Heart left ventricle (tissue), 16 donors: ENCODE measurements at regions not wholly inside any gene's neighbourhood (a gene's known extent, or its start where the extent isn't known, plus 50 kb on each side); places are given as distances from the start of the nearest gene placed in this dataset.

Source experiments
- ATAC-seq, 4 donors: fragments of 200-7000 bp; cut with Tn5 transposase; one replicate each; pipeline ENCODE4 v1.9.1; 2020 to 2022; ENCODE audit warnings: moderate library complexity in 4 of 4, mild to moderate bottlenecking in 3 of 4, moderate number of reproducible peaks in 1 of 4
- DNase-seq, 5 donors: peaks; one replicate each; pipeline ENCODE4 v3.0.0-alpha.2; 2020
- H3K27ac ChIP-seq, 12 donors: fragments of 200-600 bp; sonication (generic) in 4 of 12; one replicate each; pipeline versions ENCODE4 v1.5.0 to v1.8.0; 2016 to 2022; ENCODE audit warnings: mild to moderate bottlenecking in 2 of 12
- H3K27me3 ChIP-seq, 9 donors: fragments of 200-600 bp; sonication (generic) in 2 of 9; one replicate each; pipeline versions ENCODE4 v1.5.1 to v1.8.0; 2016 to 2022; ENCODE audit warnings: mild to moderate bottlenecking in 3 of 9
- H3K36me3 ChIP-seq, 9 donors: fragments of 200-600 bp; sonication (generic) in 2 of 9; one replicate each; pipeline versions ENCODE4 v1.5.0 to v1.8.0; 2018 to 2022; ENCODE audit warnings: mild to moderate bottlenecking in 2 of 9
- H3K4me1 ChIP-seq, 12 donors: fragments of 200-600 bp; sonication (generic) in 4 of 12; one replicate each; pipeline versions ENCODE4 v1.5.0 to v1.8.0; 2016 to 2022; ENCODE audit warnings: mild to moderate bottlenecking in 3 of 12
- H3K4me3 ChIP-seq, 12 donors: fragments of 200-600 bp; sonication (generic) in 4 of 12; one replicate each; pipeline versions ENCODE4 v1.5.0 to v1.8.0; 2017 to 2022; ENCODE audit warnings: mild to moderate bottlenecking in 9 of 12, moderate library complexity in 4 of 12
- H3K9me3 ChIP-seq, 12 donors: fragments of 200-600 bp; sonication (generic) in 4 of 12; one replicate each; pipeline versions ENCODE4 v1.5.0 to v1.8.0; 2016 to 2022; ENCODE audit warnings: mild to moderate bottlenecking in 1 of 12
- CTCF ChIP-seq, 12 donors: fragments of 200-600 bp; sonication (generic) in 4 of 12; IDR thresholded peaks; one replicate each; pipeline versions ENCODE4 v1.5.0 to v1.8.0; 2018 to 2022; ENCODE audit warnings: antibody characterized with exemption in 12 of 12, mild to moderate bottlenecking in 5 of 12
- POLR2A ChIP-seq, 2 donors: fragments of 450-650 bp; IDR thresholded peaks; one replicate each; pipeline ENCODE4 v1.6.1; 2017; ENCODE audit warnings: antibody characterized with exemption in 2 of 2, mild to moderate bottlenecking in 2 of 2, moderate library complexity in 2 of 2
- WGBS, 4 donors: extraction: QIAGEN DNeasy Blood & Tissue Kit in 2 of 4; methylation state at CpG; one replicate each; pipeline versions ENCODE4 v1.1.5 to v1.1.7; 2013 to 2018; 5-methylcytosine and 5-hydroxymethylcytosine counted together
- intact Hi-C, 10 donors: fragments of 100-400 bp; cut with DNase I; formaldehyde crosslinking; loops; one replicate each; pipeline versions ENCODE4 v1.11.1 to v1.14.2; 2022
- donor health status: ischemic (EF 13 %, LVEDD 7.1; RV severe dilation, severe dysfunction).
- donor health status: healthy with polysubstance abuse.
- donor health status: DM: no; HTN: yes; CAD: no.
- donor health status: DM: no; HTN: no; CAD: no.
- donor health status: ischemic (EF 25% LVEDD 6.9; RV normal size, moderate dysfunction).
- donor health status: ischemic (EF 25% LVEDD 5.7; RV mildly dilated, moderate dysfunction).
- donor health status: healthy.
- donor health status: DM: yes; HTN: yes; CAD: no.
- donor health status: ischemic (EF 35%, LVEDD 5.7; RV mildly dilated, moderate dysfunction).
- donor health status: nonischemic (EF 11% LVEDD 7.7; RV severe dilation, severe dysfunction).
- donor health status: DM: yes; HTN: yes; CAD: no.
- donor health status: PGD.
- donor health status: ischemic (EF 29% LVEDD 5.4; RV normal size, mild dysfunction).
- donor health status: nonischemic (EF 23%, LVEDD 6.1; RV moderate dilation, normal function).

GRCh38 chr21:39109163-39109530 lies 74.1 kb downstream of the PSMG1 start:
- 92 to 99% (median 96%) methylated on average over 6 of the region's 6 CpGs for WGBS, 4 donors
- intact Hi-C loops = no loop called here

GRCh38 chr21:39108291-39109162 lies 74.7 kb downstream of the PSMG1 start:
- ATAC-seq (no peak), DNase-seq (no peak)
- no peaks in the 10 kb centered on the region for H3K36me3 ChIP-seq
- no peak overlapping the region for H3K27ac ChIP-seq
- intact Hi-C loops = no loop called here
- H3K27me3 ChIP-seq = no peaks in the 10 kb centered on the region
- WGBS, 4 donors = 94 to 96% (median 96%) methylated on average over 20 to 23 of the region's 23 CpGs
- H3K9me3 ChIP-seq = no peaks in the 10 kb centered on the region
- H3K4me1 ChIP-seq = peaks cover 0 to 28% (median 14%) of the 10 kb centered on the region in 12 donors
- TF ChIP-seq POLR2A (IDR thresholded peaks at IDR 0.05) = no peak
- TF ChIP-seq CTCF (IDR thresholded peaks at IDR 0.05) = no peak
- H3K4me3 ChIP-seq = no peak overlapping the region

More at GRCh38 chr21:39109163-39109530, 74.1 kb downstream of the PSMG1 start:
- Histone ChIP-seq H3K4me1 (peaks cover 0 to 26% (median 14%) of the 10 kb centered on the region in 12 donors), H3K36me3 (no peaks in the 10 kb centered on the region), H3K4me3 (no peak overlapping the region), H3K27ac (no peak overlapping the region), H3K27me3 (no peaks in the 10 kb centered on the region), H3K9me3 (no peaks in the 10 kb centered on the region)
- no peak for TF ChIP-seq CTCF (IDR thresholded peaks at IDR 0.05)
- no peak for TF ChIP-seq POLR2A (IDR thresholded peaks at IDR 0.05)
- DNase-seq (no peak), ATAC-seq (no peak)

DNA sequence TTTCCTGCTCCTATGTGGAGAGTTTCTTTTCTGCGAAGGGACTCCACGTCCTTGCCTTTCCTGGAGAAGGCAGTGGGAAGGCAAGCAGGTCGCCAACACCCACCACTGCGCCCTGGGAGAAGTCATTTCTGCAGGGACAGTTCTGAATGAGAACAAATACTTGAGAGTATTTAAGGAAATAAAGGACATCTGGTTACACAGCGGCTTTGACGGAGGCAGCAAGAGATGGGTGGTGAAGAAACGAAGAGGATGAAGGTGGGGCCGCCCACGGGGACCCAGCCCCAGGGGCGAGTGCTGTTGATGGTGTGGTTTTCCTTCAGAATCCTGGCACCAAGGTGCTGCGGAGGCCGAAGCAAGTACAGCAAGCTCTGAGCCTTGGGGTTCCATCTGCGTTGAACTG lies 75.5 kb downstream of the PSMG1 start:
- no peak for TF ChIP-seq CTCF (IDR thresholded peaks at IDR 0.05)
- no peak for TF ChIP-seq POLR2A (IDR thresholded peaks at IDR 0.05)
- Histone ChIP-seq H3K36me3 (no peaks in the 10 kb centered on the region), H3K4me3 (no peak overlapping the region), H3K27ac (no peak overlapping the region), H3K4me1 (peaks cover 0 to 23% (median 14%) of the 10 kb centered on the region in 12 donors), H3K9me3 (no peaks in the 10 kb centered on the region), H3K27me3 (no peaks in the 10 kb centered on the region)
- 95 to 96% (median 96%) methylated on average over 13 of the region's 13 CpGs for WGBS, 4 donors
- intact Hi-C loops = no loop called here
- no peak for DNase-seq
- ATAC-seq = no peak

DNA sequence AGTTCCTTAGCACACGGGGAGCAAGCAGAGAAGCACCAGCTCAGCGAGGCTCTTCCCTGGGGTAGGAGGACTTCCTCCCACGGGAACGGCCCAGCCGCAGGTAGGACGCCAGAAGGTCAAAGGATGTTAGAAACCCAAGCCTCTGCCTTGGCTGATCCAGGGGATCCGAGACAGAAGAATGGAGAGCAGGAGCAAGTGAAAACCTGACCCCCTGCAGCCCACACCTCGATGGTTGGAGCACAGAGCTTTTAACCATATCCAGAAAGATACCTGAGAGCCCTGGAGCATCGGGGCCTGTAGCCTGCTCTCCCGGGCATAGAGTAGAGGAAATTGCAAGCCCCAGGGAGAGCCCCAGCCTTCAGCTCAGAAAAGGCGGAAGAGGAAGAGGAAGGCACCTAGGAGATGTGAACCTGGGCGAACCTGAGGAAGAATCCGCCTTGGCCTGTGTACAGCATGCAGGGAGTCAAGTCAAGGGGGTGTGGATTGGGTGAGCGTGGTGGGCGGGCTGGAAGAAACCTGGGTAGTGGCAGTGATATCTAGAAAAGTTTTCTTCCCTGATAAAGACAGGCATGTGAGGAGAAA lies 76.3 kb downstream of the PSMG1 start:
- TF ChIP-seq POLR2A (IDR thresholded peaks at IDR 0.05) = no peak
- TF ChIP-seq CTCF (IDR thresholded peaks at IDR 0.05) = no peak
- 85 to 91% (median 86%) methylated on average over 15 of the region's 15 CpGs for WGBS, 4 donors
- no peak overlapping the region for H3K27ac ChIP-seq
- H3K4me3 ChIP-seq = no peak overlapping the region
- no peaks in the 10 kb centered on the region for H3K9me3 ChIP-seq
- H3K4me1 ChIP-seq = peaks cover 0 to 23% (median 12%) of the 10 kb centered on the region in 12 donors
- ATAC-seq = no peak
- intact Hi-C loops = no loop called here
- no peaks in the 10 kb centered on the region for H3K27me3 ChIP-seq
- no peak for DNase-seq
- H3K36me3 ChIP-seq = no peaks in the 10 kb centered on the region
